ENCODE measurements at regions not wholly inside any gene's neighbourhood (a gene's known extent, or its start where the extent isn't known, plus 50 kb on each side); places are given as distances from the start of the nearest gene placed in this dataset.

DNA sequence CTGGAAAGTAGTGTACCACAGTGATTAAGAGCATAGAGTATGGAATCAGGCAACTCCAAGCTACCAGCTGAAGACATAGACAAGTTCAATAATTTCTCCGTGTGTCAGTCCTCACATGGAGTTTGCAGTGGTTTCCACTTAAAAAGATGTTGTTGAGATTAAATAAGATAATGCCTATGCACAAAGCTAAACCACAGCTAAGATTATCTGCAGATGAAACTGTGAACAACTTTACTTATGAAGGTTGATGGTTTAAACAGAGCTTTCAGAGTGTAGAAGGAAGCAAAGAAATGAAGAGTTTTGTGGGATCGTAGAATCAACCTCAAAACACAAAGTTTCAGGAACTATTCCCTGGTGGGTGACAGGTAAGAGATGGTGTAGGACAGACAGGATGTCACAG is 223.5 kb upstream of the IL12B start:
- TF ChIP-seq, protein P1, sequence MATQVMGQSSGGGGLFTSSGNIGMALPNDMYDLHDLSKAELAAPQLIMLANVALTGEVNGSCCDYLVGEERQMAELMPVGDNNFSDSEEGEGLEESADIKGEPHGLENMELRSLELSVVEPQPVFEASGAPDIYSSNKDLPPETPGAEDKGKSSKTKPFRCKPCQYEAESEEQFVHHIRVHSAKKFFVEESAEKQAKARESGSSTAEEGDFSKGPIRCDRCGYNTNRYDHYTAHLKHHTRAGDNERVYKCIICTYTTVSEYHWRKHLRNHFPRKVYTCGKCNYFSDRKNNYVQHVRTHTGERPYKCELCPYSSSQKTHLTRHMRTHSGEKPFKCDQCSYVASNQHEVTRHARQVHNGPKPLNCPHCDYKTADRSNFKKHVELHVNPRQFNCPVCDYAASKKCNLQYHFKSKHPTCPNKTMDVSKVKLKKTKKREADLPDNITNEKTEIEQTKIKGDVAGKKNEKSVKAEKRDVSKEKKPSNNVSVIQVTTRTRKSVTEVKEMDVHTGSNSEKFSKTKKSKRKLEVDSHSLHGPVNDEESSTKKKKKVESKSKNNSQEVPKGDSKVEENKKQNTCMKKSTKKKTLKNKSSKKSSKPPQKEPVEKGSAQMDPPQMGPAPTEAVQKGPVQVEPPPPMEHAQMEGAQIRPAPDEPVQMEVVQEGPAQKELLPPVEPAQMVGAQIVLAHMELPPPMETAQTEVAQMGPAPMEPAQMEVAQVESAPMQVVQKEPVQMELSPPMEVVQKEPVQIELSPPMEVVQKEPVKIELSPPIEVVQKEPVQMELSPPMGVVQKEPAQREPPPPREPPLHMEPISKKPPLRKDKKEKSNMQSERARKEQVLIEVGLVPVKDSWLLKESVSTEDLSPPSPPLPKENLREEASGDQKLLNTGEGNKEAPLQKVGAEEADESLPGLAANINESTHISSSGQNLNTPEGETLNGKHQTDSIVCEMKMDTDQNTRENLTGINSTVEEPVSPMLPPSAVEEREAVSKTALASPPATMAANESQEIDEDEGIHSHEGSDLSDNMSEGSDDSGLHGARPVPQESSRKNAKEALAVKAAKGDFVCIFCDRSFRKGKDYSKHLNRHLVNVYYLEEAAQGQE (IDR thresholded peaks at IDR 0.05; ENCODE audit: insufficient replicate concordance, low read depth) = no peak
- no peak for DNase-seq (ENCODE audit: low read depth in 1 of 2, low spot score in 1 of 2)
- H3K27ac ChIP-seq (replicated peaks) = no peak overlapping the region
- no peak overlapping the region for H3K4me3 ChIP-seq (replicated peaks; ENCODE audit: insufficient read depth, low read length)
- no peaks in the 10 kb centered on the region for H3K27me3 ChIP-seq (ENCODE audit: insufficient read depth, poor library complexity, severe bottlenecking)

DNA sequence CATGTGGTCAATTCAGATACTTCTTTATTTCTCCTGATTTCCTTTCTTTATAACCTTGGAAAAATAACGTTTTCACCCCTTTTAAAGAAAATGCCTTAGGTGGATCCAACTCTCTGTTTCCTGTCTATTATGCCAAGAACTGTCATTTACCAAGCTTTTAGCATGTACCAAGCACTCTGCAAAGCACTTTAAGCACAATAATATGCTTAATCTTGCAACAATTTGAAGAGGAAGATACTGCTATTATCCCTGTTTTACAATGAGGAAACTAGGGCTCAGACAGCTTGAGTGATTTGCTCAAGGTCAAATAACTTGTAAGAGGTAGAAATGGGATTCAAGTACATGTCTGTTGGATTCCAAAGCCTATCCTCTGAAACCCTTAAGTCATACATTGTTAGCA is 224.8 kb upstream of the IL12B start:
- DNase-seq (ENCODE audit: low read depth in 1 of 2, low spot score in 1 of 2) = no peak
- TF ChIP-seq, protein P1 (IDR thresholded peaks at IDR 0.05; ENCODE audit: insufficient replicate concordance, low read depth) = no peak
- no peak for TF ChIP-seq SPI1 (IDR thresholded peaks at IDR 0.05; ENCODE audit: borderline replicate concordance, low read depth)
- TF ChIP-seq CTCF (IDR thresholded peaks at IDR 0.05; ENCODE audit: insufficient read depth, low read length) = no peak
- no peak for TF ChIP-seq GABPA (IDR thresholded peaks at IDR 0.05; ENCODE audit: low read depth)
- TF ChIP-seq POLR2AphosphoS5 (IDR thresholded peaks at IDR 0.05; ENCODE audit: low read depth) = no peak
- Histone ChIP-seq H3K4me3 (replicated peaks; ENCODE audit: insufficient read depth, low read length) (no peak overlapping the region), H3K27me3 (ENCODE audit: insufficient read depth, poor library complexity, severe bottlenecking) (no peaks in the 10 kb centered on the region), H3K27ac (replicated peaks) (no peak overlapping the region)

GRCh38 chr5:159559337-159559736 is 229.1 kb upstream of the IL12B start:
- TF ChIP-seq CTCF (IDR thresholded peaks at IDR 0.05; ENCODE audit: insufficient read depth, low read length) (no peak), SPI1 (IDR thresholded peaks at IDR 0.05; ENCODE audit: borderline replicate concordance, low read depth) (no peak), POLR2AphosphoS5 (IDR thresholded peaks at IDR 0.05; ENCODE audit: low read depth) (no peak), GABPA (IDR thresholded peaks at IDR 0.05; ENCODE audit: low read depth) (no peak)
- TF ChIP-seq, protein P1 (IDR thresholded peaks at IDR 0.05; ENCODE audit: insufficient replicate concordance, low read depth) = no peak
- no peak overlapping the region for H3K27ac ChIP-seq (replicated peaks)
- peaks cover 8% of the 10 kb centered on the region for H3K27me3 ChIP-seq (ENCODE audit: insufficient read depth, poor library complexity, severe bottlenecking)
- no peak overlapping the region for H3K4me3 ChIP-seq (replicated peaks; ENCODE audit: insufficient read depth, low read length)
- no peak for DNase-seq (ENCODE audit: low read depth in 1 of 2, low spot score in 1 of 2)

GRCh38 chr5:159560088-159560487 is 229.8 kb upstream of the IL12B start:
- no peak for DNase-seq (ENCODE audit: low read depth in 1 of 2, low spot score in 1 of 2)
- no peak overlapping the region for H3K4me3 ChIP-seq (replicated peaks; ENCODE audit: insufficient read depth, low read length)
- H3K27me3 ChIP-seq (ENCODE audit: insufficient read depth, poor library complexity, severe bottlenecking) = peaks cover 8% of the 10 kb centered on the region
- no peak overlapping the region for H3K27ac ChIP-seq (replicated peaks)
- no peak for TF ChIP-seq CTCF (IDR thresholded peaks at IDR 0.05; ENCODE audit: insufficient read depth, low read length)
- TF ChIP-seq, protein P1 (IDR thresholded peaks at IDR 0.05; ENCODE audit: insufficient replicate concordance, low read depth) = no peak
- TF ChIP-seq GABPA (IDR thresholded peaks at IDR 0.05; ENCODE audit: low read depth) = no peak
- TF ChIP-seq SPI1 (IDR thresholded peaks at IDR 0.05; ENCODE audit: borderline replicate concordance, low read depth) = no peak
- no peak for TF ChIP-seq POLR2AphosphoS5 (IDR thresholded peaks at IDR 0.05; ENCODE audit: low read depth)
